ENCODE measurements at regions not wholly inside any gene's neighbourhood (a gene's known extent, or its start where the extent isn't known, plus 50 kb on each side); places are given as distances from the start of the nearest gene placed in this dataset.
"Not testable (repeated sequence)": the region's sequence is repeated elsewhere in the genome, so short reads cannot be mapped to it uniquely, and the experiment has no call there.

DNA sequence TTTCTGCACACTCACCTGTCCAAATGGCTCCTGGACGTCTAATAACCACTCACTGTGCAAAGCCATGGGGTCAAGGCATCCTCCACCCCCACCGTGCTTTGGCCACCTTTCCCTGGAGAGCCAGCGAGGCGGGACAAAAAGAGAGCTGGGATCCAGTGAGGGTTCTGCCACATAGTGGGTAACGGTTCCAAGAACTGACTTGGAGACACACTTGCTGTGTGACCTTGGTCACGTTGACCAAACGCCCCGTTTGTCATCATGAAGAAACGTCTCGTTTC is 287.2 kb downstream of the TFAP2C start:
- H3K9me3 ChIP-seq: no peaks in the 10 kb centered on the region
- TF ChIP-seq, protein P1, sequence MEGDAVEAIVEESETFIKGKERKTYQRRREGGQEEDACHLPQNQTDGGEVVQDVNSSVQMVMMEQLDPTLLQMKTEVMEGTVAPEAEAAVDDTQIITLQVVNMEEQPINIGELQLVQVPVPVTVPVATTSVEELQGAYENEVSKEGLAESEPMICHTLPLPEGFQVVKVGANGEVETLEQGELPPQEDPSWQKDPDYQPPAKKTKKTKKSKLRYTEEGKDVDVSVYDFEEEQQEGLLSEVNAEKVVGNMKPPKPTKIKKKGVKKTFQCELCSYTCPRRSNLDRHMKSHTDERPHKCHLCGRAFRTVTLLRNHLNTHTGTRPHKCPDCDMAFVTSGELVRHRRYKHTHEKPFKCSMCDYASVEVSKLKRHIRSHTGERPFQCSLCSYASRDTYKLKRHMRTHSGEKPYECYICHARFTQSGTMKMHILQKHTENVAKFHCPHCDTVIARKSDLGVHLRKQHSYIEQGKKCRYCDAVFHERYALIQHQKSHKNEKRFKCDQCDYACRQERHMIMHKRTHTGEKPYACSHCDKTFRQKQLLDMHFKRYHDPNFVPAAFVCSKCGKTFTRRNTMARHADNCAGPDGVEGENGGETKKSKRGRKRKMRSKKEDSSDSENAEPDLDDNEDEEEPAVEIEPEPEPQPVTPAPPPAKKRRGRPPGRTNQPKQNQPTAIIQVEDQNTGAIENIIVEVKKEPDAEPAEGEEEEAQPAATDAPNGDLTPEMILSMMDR (IDR thresholded peaks at IDR 0.05): no peak
- no peak for ATAC-seq
- intact Hi-C loops (cut with DNase I): no loop called here
- H3K27ac ChIP-seq: no peak overlapping the region
- no peak overlapping the region for H3K4me3 ChIP-seq
- 80 to 88% methylated on average over 10 of the region's 10 CpGs for WGBS, 2 donors
- H3K27me3 ChIP-seq: peaks cover 0 to 42% (median 17%) of the 10 kb centered on the region in 7 donors
- no peaks in the 10 kb centered on the region for H3K36me3 ChIP-seq
- H3K4me1 ChIP-seq: no peaks in the 10 kb centered on the region
- DNase-seq: no peak

DNA sequence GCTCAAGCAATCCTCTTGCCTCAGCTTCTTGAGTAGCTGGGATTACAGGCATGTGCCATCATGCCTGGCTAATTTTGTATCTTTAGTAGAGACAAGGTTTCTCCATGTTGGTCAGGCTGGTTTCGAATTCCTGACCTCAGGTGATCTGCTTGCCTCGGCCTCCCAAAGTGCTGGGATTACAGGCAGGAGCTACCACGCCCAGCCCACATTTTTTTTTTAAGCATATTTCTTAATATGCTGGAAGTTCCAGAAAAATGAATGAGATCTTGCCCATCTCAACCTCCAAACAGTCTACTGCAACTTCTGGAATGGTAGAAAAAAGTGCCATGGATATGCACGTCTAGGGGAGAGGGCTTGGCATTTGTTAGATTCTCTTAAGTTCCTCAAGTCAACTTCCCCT is 290.9 kb downstream of the TFAP2C start:
- H3K27ac ChIP-seq; ATAC-seq; H3K4me3 ChIP-seq; DNase-seq; H3K36me3 ChIP-seq; intact Hi-C loops (cut with DNase I); H3K9me3 ChIP-seq; H3K4me1 ChIP-seq: not testable (repeated sequence)
- H3K27me3 ChIP-seq: peaks cover 0 to 59% (median 38%) of the 10 kb centered on the region in 7 donors
- 74 to 75% methylated on average over 4 of the region's 4 CpGs for WGBS, 2 donors

DNA sequence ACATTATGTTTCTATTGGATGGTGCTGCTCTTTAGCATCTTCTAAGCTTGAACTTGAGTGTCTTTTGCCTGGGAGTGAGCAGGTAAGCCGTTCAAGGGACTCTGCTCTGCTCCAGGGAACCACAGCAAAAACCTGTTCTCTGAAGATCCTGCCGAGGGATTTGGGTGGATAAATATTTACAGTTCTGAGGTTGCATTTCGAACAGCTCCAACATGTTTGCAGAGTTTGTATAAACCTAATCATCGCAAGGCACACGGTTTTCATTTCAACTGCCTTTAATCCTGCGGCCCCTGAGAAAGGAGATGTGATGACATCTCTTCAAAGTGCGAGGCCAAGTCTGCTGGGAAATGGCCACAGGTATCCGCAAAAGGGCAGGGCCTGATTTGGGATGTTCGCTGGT is 293.4 kb downstream of the TFAP2C start:
- Histone ChIP-seq H3K27ac (no peak overlapping the region), H3K4me1 (peaks cover 0 to 16% (median 11%) of the 10 kb centered on the region in 9 donors), H3K36me3 (no peaks in the 10 kb centered on the region), H3K4me3 (no peak overlapping the region), H3K9me3 (no peaks in the 10 kb centered on the region), H3K27me3 (peaks cover 8 to 75% (median 61%) of the 10 kb centered on the region in 7 donors)
- TF ChIP-seq, protein P1 (IDR thresholded peaks at IDR 0.05): no peak
- DNase-seq: no peak
- ATAC-seq: no peak
- WGBS, 2 donors: 73 to 75% methylated on average over 9 of the region's 9 CpGs
- intact Hi-C loops (cut with DNase I): no loop called here

DNA sequence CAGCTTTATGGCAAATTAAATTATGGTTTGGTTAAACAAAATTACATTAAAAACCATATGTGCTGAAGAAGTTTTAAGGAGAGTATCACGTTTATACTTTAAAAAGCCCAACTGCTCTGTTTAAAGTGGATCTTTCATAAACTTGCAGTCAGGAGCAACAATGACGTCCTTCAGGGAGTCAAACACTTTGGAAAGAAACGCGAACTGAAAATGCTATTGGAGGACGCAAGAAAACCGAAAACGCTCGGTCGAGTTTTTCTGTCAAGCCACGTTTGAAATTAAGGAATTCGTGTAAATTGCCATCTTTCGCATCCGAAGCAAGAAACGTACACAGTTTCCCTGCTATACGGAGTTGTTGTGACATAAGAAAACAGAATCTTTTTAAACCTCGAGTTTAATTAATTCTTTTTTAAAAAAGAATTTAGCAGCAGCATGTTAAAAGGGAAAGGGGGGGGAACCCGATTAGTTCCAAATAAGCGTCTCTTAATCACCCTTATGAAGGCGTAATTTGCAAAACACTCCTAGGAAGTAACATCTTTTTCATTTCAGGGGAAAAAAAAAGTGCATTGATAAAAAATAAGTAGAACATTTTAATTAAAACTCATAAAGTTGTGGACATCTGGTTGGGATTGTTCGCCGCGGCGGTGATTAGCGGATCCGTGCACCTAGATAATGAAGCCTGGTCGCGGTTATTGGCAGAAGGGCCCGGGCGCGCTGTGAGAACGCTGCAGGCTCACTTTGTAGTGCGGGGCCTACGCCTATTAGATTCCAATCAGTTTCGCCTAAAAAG is 295.4 kb downstream of the TFAP2C start:
- H3K27me3 ChIP-seq: peaks cover 21 to 95% (median 80%) of the 10 kb centered on the region in 7 donors
- H3K36me3 ChIP-seq: no peaks in the 10 kb centered on the region
- no peak for ATAC-seq
- WGBS, 2 donors: 13 to 14% methylated on average over 34 of the region's 34 CpGs
- H3K4me1 ChIP-seq: peaks cover 0 to 16% (median 11%) of the 10 kb centered on the region in 9 donors
- H3K27ac ChIP-seq: no peak overlapping the region
- H3K9me3 ChIP-seq: no peaks in the 10 kb centered on the region
- H3K4me3 ChIP-seq: peak overlapping the region in 2 of 10 donors; percentile 39 to 40
- no peak for DNase-seq
- intact Hi-C loops (cut with DNase I): no loop called here
- TF ChIP-seq, protein P1 (IDR thresholded peaks at IDR 0.05): no peak
